ENCODE measurements at regions not wholly inside any gene's neighbourhood (a gene's known extent, or its start where the extent isn't known, plus 50 kb on each side); places are given as distances from the start of the nearest gene placed in this dataset.

DNA sequence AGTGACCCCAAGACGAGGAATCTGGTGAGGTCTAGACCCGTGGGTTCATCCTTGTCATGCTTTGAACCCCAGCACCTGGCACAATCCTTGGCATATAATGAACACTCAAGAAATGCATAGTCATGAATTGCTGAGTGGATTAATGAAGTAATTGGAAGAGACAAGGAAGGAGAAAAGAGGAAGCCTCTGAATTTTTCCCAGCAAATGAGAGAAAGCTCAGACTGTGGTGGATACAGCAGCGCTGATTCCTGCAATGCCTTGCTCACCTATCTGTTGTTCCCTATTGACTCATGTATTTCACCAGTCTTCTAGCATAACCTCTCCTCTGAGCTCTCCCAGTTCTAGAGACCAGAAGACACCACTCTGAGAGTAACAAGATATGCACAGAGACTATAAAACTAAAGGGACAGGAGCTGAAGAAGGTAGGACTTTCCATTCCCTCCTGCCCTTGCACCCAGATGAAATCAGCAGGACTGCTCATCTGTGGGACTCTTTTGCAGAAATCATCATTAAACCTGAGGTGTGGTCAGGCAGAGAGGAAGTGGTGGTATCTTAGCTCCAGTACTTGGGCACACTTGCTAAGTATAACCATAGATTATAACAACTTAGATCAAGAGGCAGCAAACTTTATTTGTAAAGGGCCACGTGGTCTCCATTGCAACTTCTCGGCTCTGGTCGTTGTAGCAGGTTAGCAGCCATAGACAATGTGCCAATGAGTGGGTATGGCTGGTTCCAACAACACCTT lies 102.8 kb downstream of the MAF start:
- DNase-seq (ENCODE audit: low read depth in 2 of 2), result no peak

DNA sequence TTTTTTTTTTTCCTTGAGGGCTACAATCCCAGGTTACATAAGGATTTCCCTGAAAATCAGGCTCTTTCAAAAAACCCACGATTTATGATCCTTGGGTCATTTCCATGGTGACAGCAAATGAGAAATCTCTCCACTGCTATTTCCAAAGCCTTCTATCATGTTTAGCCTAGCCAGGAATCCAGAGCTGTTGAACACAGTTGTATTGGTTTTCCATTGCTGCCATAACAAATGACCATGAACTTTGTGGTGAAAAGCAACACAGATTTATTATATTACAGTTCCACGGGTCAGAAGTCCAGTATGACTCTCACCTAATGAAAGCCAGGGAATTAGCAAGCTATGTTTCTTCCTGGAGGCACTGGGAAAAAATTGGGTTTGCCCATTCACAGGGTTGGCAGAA lies 106.6 kb downstream of the MAF start:
- DNase-seq (ENCODE audit: low read depth in 2 of 2), result no peak

DNA sequence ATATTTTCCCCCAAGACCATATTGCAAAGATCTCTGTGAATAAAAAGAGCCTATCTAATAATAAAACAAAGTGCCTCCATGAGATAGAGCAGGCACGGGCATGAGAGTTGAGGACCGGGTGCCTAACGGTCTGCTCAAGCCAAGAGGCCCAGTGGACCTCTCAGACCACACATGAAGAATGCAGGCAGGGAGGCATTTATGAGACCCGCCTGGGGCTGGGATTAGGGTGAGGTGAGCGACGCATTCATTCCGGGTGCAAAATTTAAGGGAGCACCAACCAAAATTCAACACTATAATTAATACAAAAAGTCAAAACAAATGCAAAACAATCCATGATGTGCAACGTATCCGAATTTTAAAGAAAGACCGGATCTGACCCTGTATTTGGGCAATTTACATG lies 108.5 kb downstream of the MAF start:
- DNase-seq (ENCODE audit: low read depth in 2 of 2), result no peak

DNA sequence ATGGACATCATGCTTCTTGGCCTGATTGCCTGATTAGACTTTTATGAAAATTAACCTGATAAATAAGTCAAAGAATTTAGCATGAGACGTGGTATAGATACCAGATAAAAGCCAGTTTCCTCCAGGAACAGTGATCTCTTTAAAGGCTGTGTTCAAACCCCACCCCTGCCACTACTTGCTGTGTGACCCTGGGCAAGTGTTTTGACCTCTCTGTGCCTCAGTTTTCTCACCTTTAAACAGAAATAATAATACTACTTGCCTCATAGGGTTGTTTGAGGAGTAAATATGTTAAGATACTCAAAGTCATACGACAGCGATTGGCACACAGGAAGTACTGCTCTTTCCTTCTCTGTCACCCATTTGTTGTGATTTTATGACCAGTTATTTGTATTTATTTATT lies 115.5 kb downstream of the MAF start:
- no peak for DNase-seq (ENCODE audit: low read depth in 2 of 2)

DNA sequence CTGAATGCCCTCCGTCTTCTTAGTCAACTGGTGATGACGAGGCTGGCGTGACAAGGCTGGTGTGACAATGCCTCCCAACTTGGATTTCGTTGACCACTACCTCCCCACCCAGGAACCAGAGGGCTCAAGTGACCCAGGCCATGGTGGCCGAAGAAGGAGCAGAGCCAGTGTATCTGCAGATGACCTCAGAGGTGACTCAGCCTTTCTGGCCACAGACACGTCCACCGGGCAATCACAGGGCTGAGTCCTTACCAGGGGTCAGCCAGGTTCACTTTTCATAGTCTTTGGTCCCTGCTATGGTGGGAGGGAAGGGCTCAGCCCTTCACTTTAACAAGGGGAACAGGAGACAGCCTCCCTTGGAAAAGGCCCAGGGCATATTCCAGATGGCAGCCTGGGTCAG lies 116.3 kb downstream of the MAF start:
- DNase-seq (ENCODE audit: low read depth in 2 of 2), result no peak

DNA sequence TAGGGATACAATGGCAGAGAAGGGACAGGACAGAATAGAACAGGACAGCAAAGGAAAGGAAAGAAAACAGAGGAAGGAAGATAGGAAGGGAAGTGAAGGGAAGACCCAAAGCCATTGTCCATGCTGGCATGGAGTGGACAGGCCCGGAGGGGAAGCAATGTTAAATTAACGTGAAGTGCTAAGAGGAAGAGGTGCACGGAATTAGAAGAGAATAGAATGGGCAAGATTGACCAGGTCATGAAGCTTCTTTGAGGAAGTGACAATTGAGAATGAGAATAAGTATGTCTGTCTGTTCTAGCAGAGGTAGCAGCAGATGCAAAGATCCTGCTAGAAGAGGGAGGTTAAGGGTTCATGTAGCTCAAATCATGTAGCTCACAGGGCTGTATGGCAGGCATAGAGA lies 117.2 kb downstream of the MAF start:
- DNase-seq (ENCODE audit: low read depth in 2 of 2), result no peak

DNA sequence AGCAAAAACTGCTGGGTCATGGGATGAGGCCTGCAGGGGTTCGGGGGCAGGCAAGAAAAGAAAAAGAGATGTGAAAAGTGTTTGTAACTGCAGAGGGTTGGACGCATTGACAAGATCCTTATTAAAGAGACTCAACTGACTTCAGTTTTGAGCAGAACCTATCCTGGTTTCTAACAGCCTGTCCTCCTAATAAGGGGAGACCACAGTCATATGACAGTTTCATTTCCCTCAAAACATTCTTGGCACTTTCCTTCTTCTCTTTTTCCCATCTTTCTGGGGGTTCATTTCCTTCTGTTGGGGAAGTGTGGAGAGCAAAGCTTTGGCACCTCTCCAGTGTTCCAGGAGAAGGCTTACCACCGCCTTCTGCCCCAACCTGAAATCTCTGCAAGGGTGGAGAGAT lies 118.5 kb downstream of the MAF start:
- DNase-seq (ENCODE audit: low read depth in 2 of 2), result no peak

DNA sequence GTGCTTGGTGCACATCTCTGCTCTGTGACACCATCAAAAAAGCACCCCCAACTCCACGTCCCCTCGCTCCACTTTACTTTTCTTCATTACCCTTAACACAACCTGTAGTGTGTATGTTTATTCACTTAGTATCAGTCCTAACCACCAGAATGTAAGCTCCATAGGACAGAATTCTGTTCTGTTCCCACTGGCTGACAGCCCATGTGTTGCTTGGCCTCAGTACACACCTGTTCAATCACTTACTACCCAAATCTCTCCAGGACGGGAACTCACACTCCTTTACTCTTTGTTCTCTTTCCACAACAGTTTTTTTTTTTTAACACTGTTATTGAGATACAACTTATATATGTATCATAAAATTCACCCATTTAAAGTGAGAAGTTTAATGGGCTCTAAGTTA lies 119.6 kb downstream of the MAF start:
- DNase-seq (ENCODE audit: low read depth in 2 of 2), result no peak

DNA sequence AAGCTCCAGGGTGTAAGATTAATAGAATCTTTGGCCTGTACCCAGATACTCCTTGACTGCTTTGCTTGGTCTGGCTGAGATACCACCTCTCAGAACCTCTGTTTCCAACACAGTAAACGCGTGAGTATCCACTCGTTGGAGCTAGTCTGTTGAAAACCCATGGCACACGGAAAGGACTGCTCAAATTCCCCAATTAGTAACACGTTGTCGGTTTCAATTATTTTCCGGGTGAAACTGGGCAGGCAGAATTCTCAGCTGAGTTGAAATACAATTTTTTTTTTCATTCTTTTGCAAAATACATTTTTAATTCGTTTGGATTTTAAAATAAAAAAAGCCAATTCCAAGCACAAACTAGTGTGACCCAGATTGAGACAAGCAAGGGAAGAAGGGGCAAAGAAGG lies 120.5 kb downstream of the MAF start:
- DNase-seq (ENCODE audit: low read depth in 2 of 2), result no peak

DNA sequence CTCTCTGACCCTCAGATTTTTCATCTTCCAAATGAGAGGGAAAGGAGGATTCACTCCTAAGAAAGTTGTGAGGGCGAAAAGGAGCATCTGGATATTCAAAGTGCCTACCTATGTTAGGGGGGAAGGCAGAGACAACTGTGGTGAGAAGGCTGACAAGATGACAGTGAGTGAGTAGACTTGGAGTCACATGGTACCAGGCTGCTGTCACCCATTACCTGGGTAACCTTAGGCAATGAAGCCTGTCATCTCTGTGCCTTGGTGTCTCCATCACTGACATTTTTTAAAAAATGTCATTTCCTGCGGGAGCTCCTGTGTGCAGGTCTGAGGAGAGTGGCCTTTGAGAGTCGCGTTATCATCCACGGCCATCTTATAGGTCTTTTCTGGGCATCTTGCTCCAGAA lies 124.0 kb downstream of the MAF start:
- no peak for DNase-seq (ENCODE audit: low read depth in 2 of 2)

DNA sequence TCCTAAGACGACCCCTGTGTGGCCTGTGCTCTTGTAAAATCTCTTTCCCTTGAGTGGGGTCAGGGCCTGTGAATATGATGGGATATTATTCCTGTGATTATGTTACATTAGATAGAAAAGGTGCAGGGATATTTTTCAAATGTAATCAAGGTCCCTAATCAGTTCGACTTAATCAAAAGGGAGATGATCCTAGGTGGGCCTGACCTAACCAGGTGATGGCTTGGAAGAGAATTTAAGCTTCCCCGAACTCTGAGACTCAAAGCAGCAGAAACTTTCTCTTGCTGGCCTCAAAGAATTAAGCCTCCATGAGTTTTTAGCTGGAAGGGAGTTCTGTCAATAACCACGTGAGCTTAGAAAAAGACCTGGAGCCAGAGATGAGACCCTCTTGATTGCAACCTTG lies 124.7 kb downstream of the MAF start:
- no peak for DNase-seq (ENCODE audit: low read depth in 2 of 2)

DNA sequence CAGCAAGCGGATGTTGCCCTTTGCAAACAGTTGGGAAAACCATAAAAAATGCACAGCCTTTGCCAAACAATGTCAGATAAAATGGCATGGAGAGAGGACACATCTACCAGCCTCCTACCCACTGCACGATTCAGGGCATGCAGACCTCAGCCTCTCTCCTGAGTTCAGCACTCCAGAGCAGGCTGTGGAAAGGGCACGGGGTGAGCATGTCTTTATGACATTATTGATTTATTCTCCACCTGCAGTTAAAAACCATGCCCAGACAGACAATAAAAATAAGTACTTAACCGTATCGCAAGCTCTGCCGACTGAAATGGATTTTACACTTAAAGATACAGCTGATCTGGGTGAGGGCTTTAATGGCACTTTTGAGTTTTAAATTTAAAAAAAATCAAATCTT lies 127.1 kb downstream of the MAF start:
- no peak for DNase-seq (ENCODE audit: low read depth in 2 of 2)

DNA sequence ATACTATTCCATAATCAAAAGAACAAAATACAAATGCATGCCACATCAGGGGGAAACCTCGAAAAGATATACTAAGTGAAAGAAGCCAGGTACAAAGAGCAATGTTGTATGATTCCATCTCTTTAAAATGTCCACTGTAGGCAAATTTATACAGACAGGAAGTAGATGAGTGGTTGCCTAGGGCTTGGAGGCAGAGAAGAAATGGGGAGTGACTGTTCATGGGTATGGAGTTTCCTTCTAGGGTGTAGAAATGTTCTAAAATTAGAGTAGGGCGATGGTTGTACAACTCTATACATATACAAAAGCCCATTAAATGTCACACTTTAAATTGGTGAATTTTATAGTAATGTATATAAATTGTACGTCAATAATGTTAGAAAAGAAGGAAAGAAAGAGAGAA lies 128.1 kb downstream of the MAF start:
- DNase-seq (ENCODE audit: low read depth in 2 of 2), result no peak

DNA sequence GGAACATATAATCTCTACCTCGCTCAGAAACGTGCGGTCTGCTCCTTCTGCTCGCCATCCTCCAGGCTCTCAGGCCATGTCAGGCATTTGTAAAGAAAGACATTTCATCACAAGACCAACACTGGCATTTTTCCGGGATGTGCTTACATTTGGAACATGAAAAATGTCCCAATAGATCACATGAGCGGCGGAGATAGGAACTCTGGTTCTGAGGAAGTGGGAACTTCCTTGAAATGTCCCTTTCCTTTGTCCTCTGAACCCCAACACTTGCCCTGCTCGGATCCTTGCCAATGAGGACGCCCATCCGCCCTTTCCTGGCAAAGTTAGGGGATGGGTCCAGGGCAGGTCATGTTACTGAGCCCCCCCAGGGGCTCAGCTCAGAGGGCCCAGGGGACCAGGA lies 130.5 kb downstream of the MAF start:
- DNase-seq (ENCODE audit: low read depth in 2 of 2), result no peak

DNA sequence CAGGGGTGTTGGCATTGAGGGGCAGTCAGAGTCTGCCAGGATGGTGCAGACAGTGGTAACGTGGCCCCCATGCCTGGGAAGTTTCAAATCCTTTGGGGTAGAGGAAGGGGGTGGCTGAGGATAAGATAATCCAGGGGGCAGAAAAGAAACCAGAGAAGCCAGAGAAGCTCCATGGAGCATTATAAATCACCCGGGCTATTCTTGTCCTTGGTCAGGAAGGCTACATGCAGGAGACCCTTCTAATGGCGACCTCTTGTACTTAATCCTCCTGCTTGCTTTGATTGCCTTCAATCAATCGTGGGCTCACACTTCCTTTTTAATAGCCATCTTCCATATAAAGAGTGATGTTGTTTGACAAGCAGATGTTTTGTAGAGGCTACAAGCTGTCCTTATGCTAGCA lies 131.9 kb downstream of the MAF start:
- no peak for DNase-seq (ENCODE audit: low read depth in 2 of 2)

DNA sequence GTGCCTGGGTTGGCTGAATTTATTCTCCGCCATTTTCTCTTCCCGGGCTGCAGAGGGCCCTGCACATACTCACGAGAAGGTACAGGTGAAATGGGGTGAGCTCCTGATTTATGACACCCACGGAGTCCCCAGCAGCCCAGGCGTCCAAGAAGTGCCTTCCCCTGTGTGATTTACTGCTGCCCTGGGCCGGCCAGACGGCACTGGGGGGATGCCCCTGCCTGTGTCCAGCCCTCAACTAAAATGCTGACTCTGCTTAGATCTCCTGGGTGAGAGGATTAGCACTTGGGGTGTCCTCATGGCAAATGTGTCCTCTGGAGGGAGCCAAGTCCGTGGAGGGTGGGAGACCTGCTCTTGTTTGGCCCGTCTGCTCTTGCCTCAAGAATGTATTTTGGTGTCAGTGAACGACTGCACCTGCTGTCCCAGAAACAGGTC lies 132.4 kb downstream of the MAF start:
- no peak for DNase-seq (ENCODE audit: low read depth in 2 of 2)

DNA sequence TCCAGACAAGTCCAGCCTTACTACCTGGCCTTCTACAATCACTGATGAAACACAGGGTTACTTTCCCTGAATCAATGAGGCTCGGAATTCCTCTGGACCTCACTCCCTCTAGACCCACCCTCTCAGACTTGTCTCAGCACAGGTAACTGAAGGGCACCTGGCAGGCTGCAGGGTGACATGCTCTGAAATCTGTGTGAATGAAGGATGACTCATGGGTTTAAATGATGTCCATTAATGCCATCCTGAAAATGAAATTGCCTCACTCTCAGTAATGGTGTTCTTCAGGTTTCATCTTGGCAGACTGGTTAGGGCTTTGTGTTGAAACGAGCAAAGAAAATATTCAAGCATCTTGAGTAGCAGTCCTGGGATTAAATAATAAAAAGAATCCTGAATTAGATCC lies 134.4 kb downstream of the MAF start:
- DNase-seq (ENCODE audit: low read depth in 2 of 2), result no peak

DNA sequence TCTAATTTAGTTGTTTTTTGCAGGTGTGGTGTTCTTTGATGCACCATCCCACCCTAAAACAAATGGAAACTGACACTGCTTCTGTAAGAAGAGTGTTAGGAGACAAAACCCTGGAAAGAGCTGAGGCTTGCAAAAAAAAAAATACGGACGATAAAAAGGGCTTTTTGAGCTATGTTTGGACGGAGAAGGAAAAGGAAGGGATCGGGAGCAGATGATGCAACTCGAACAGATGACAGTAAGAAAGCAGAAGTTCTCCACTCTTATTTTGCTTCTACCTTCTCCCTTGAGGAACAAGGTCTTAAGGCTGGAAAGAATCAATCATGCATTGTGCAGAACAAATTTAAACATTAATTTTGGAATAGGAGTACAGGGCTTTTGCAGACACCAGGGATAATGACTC lies 136.7 kb downstream of the MAF start:
- DNase-seq (ENCODE audit: low read depth in 2 of 2), result no peak

DNA sequence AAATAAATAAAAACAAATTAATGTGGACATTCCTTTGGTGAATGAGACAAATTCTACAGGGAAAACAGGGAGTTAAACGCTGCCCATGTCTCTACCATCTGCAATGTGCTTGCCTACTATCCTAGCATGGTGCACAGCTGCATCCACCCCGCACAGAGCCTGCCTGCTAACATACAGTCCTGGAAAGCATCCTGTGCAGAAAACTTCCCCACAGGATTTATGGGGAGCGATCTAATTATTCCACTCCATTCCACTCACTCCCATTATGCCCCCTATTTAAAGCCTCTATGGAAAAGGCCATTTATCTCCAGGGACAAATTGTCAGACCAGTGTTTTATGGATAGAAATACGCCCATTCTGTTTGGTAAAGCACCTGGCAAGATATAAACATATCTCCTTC lies 144.5 kb downstream of the MAF start:
- no peak for DNase-seq (ENCODE audit: low read depth in 2 of 2)

DNA sequence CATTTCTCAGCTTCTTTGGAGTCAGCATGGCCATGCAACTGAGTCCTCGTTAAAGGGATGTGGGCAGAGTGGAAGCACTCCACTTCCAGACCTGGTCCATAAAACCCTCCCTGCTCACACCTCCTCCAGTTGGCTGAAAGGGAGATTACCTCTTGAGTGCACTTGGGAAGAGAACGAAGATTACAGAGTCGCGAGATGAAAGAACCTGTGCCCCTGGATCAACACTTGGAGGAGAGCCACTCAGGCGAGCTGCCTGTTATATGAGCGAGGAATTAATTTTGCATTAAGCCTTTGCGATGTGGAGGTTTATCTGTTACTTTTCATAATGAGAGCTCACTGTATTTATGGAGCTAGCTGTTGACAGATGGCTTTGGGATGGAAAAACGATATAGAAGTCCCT lies 147.9 kb downstream of the MAF start:
- no peak for DNase-seq (ENCODE audit: low read depth in 2 of 2)

DNA sequence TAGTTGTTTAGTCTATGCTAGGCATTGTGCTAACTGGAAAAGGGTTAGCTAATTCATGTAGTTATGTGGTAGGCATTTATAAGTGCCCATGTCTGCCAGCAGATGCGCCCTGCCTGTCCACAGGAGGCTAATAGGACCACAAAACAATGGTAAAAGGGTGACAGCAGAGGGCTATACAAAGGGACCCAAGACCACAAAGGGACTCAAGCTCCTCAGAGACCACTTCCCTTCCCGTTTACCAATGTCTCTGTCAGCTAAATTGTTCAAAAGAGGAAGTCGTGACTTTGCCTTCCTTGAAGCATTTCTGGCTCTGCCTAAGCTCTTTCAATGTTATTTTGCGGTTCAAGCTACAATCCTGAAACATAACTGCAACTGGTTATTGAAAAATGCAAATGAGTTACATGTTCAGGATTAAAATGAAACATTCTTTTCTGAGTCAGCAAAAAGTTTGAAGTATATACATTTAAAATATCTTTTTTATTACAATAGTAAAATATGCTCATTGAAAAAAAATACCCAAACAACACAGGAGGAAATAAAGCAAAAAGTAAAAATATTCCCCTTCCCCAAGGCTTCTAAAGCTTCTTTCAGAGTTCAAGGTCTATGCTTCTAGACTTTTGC lies 149.2 kb downstream of the MAF start:
- no peak for DNase-seq (ENCODE audit: low read depth in 2 of 2)

DNA sequence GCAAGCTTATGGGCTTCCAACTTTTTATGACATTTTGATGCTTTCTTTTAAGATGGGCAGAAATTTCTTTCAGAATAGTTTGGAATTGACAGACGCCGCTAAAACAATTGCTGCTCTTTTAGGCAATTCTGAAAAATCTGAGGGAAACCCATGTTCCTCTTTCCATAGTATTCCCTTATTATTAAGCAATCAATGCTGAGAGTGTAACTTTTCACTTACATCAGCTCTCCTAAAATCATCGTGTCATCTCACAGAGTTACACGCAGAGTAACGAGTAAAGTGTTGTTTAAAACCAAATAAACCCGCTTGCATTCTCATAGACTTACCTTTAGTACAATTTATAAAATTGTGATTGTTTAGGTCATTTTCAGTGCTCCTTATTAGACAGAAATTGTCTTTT lies 150.6 kb downstream of the MAF start:
- DNase-seq (ENCODE audit: low read depth in 2 of 2), result no peak

DNA sequence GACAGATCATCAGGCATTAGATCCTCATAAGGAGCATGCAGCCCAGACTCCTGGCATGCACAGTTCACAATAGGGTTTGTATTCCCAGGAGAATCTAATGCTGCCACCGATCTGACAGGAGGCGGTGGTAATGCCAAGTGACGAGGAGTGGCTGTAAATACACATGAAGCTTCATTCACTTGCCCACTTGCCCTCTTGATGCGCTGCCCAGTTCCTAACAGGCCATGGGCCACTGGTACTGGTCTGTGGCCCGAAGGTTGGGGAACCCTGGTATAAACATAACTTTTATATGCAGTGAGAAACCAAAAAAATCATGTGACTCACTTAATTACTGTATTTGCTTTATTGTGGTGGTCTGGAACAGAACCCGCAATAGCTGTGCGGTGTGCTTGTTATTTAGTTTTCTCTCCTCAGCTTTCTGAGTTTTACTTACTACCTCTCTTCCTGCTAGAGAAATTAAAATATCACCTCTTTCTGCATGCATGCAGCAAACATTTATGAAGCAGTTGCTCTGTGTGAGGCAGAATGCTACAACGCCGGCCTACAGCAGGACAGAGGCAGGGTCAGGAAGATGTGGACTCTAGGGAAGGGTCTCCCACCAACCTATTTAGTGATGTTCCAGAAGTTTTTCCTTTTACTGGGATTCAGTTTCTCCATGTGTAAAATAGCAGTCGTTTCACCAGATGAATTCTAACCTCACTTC lies 151.3 kb downstream of the MAF start:
- no peak for DNase-seq (ENCODE audit: low read depth in 2 of 2)

Measured in activated CD4-positive, alpha-beta T cell treated with anti-CD3 and anti-CD28 coated beads for 24 hours (primary cell).